Ascending aorta (tissue), 2 donors: ENCODE measurements at regions not wholly inside any gene's neighbourhood (a gene's known extent, or its start where the extent isn't known, plus 50 kb on each side); places are given as distances from the start of the nearest gene placed in this dataset.
A peak's percentile ranks its signal among the peaks of the same experiment; 100 is the strongest.

Source experiments
- DNase-seq, 2 donors: peaks; one replicate each; pipeline ENCODE4 v3.0.0-alpha.2; 2019; ENCODE audit warnings: low spot score in 2 of 2
- H3K27ac ChIP-seq, 2 donors: fragments of 200-600 bp; sonication (generic); one replicate each; pipeline ENCODE4 v1.5.1; 2016 to 2017; ENCODE audit warnings: mild to moderate bottlenecking in 1 of 2
- H3K27me3 ChIP-seq: fragments of 200-600 bp; sonication (generic); one replicate; pipeline ENCODE4 v1.5.1; 2017
- H3K36me3 ChIP-seq, 2 donors: fragments of 200-600 bp; sonication (generic); one replicate each; pipeline ENCODE4 v1.5.1; 2016
- H3K4me1 ChIP-seq, 2 donors: fragments of 200-600 bp; sonication (generic); one replicate each; pipeline ENCODE4 v1.5.1; 2016 to 2017; ENCODE audit warnings: mild to moderate bottlenecking in 1 of 2
- H3K4me3 ChIP-seq, 2 donors: fragments of 200-600 bp; sonication (generic); one replicate each; pipeline ENCODE4 v1.5.1; 2016 to 2017; ENCODE audit warnings: mild to moderate bottlenecking in 1 of 2
- H3K9me3 ChIP-seq, 2 donors: fragments of 200-600 bp; sonication (generic); one replicate each; pipeline ENCODE4 v1.5.1; 2016
- CTCF ChIP-seq, 3 experiments: fragments of 200-600 bp in 2 of 3; fragments of 450-650 bp in 1 of 3; sonication (generic) in 2 of 3; IDR thresholded peaks; one replicate each; pipeline ENCODE4 v1.5.1; 2016 to 2019; ENCODE audit warnings: antibody characterized with exemption in 3 of 3, mild to moderate bottlenecking in 1 of 3, moderate library complexity in 1 of 3
- intact Hi-C: fragments of 100-400 bp; cut with DNase I; formaldehyde crosslinking; loops from one replicate; pipeline ENCODE4 v1.15.1; 2023

- Histone ChIP-seq H3K4me1 (no peaks in the 10 kb centered on the region), H3K27me3 (no peaks in the 10 kb centered on the region), H3K9me3 (no peaks in the 10 kb centered on the region), H3K27ac (no peak overlapping the region), H3K36me3 (no peaks in the 10 kb centered on the region), H3K4me3 (no peak overlapping the region)
- TF ChIP-seq CTCF (IDR thresholded peaks at IDR 0.05), result no peak
- no peak for DNase-seq
- intact Hi-C loops, result no loop called here
Measured at GRCh38 chr12:91357381-91357780, 174.8 kb upstream of the DCN start.

GRCh38 chr12:91356405-91356804 is 173.8 kb upstream of the DCN start:
- no peaks in the 10 kb centered on the region for H3K4me1 ChIP-seq
- no peaks in the 10 kb centered on the region for H3K27me3 ChIP-seq
- TF ChIP-seq CTCF (IDR thresholded peaks at IDR 0.05), result no peak
- H3K27ac ChIP-seq, result no peak overlapping the region
- H3K9me3 ChIP-seq, result no peaks in the 10 kb centered on the region
- H3K36me3 ChIP-seq, result no peaks in the 10 kb centered on the region
- H3K4me3 ChIP-seq, result no peak overlapping the region
- no peak for DNase-seq
- intact Hi-C loops, result no loop called here

- Histone ChIP-seq H3K36me3 (no peaks in the 10 kb centered on the region), H3K27ac (no peak overlapping the region), H3K27me3 (no peaks in the 10 kb centered on the region), H3K4me1 (no peaks in the 10 kb centered on the region), H3K9me3 (no peaks in the 10 kb centered on the region), H3K4me3 (no peak overlapping the region)
- peak in 1 of 2 donors; percentile 84 for DNase-seq
- intact Hi-C loops, result loop anchor here (1.0 to 2.0 kb wide), 2 partner anchors 177 to 377 kb away; no protein-coding TSS in a partner anchor
- TF ChIP-seq CTCF (IDR thresholded peaks at IDR 0.05), result peak; percentile 60 to 86 (median 80)
Measured at GRCh38 chr12:91355150-91356006, 172.8 kb upstream of the DCN start.

DNA sequence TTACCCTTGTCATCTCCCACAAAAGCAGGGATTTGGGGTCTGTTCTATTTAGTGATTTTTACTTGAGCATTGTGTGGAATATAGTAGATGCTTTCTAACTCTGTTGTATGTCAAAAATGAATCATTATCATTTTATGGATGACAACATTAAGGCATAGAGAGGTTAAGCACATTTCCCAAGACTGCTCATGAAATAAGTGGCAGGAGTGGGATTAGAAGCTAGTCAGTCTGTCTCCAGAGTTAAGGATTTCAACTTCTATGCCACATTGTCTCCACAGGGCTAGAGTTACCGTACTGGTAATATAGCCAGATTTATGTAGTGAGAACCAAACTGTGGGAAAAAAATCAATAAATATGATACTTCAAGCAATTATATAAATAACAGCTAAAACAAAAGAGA is 170.6 kb upstream of the DCN start:
- H3K4me3 ChIP-seq, result no peak overlapping the region
- H3K9me3 ChIP-seq, result no peaks in the 10 kb centered on the region
- no peaks in the 10 kb centered on the region for H3K27me3 ChIP-seq
- H3K36me3 ChIP-seq, result no peaks in the 10 kb centered on the region
- no peak overlapping the region for H3K27ac ChIP-seq
- no peak for TF ChIP-seq CTCF (IDR thresholded peaks at IDR 0.05)
- intact Hi-C loops, result no loop called here
- no peak for DNase-seq
- H3K4me1 ChIP-seq, result no peaks in the 10 kb centered on the region

- H3K36me3 ChIP-seq, result no peaks in the 10 kb centered on the region
- H3K27me3 ChIP-seq, result no peaks in the 10 kb centered on the region
- DNase-seq, result no peak
- H3K4me1 ChIP-seq, result no peaks in the 10 kb centered on the region
- no peaks in the 10 kb centered on the region for H3K9me3 ChIP-seq
- TF ChIP-seq CTCF (IDR thresholded peaks at IDR 0.05), result no peak
- H3K4me3 ChIP-seq, result no peak overlapping the region
- H3K27ac ChIP-seq, result no peak overlapping the region
- intact Hi-C loops, result no loop called here
Measured at GRCh38 chr12:91349476-91349875, 166.9 kb upstream of the DCN start.
